ENCODE measurements at regions not wholly inside any gene's neighbourhood (a gene's known extent, or its start where the extent isn't known, plus 50 kb on each side); places are given as distances from the start of the nearest gene placed in this dataset.

DNA sequence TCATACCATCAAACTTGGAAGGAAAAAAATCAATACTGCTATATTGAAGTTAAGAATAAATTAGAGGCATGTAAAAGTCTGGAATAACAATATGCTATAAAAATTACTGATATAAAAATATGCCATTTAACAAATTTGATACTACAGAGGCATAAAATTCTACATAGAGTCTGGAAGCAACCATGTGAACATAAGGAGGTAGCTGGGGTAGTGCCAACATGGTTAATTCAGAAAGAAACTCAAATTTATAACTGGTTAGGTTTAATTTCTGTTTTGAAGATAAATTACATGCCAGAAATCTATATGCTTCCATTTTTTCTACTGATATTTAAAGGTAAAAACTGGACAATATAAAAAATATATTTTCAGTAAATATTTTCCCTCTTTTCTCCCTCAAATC, 103.1 kb upstream of the NR4A3 start:
- TF ChIP-seq EZH2phosphoT487 (IDR thresholded peaks at IDR 0.05; ENCODE audit: borderline replicate concordance, low read length) (no peak), EZH2 (IDR thresholded peaks at IDR 0.05; ENCODE audit: low read length, unreplicated experiment) (no peak)
- TF ChIP-seq, protein P1, sequence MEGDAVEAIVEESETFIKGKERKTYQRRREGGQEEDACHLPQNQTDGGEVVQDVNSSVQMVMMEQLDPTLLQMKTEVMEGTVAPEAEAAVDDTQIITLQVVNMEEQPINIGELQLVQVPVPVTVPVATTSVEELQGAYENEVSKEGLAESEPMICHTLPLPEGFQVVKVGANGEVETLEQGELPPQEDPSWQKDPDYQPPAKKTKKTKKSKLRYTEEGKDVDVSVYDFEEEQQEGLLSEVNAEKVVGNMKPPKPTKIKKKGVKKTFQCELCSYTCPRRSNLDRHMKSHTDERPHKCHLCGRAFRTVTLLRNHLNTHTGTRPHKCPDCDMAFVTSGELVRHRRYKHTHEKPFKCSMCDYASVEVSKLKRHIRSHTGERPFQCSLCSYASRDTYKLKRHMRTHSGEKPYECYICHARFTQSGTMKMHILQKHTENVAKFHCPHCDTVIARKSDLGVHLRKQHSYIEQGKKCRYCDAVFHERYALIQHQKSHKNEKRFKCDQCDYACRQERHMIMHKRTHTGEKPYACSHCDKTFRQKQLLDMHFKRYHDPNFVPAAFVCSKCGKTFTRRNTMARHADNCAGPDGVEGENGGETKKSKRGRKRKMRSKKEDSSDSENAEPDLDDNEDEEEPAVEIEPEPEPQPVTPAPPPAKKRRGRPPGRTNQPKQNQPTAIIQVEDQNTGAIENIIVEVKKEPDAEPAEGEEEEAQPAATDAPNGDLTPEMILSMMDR (conservative IDR thresholded peaks at IDR 0.05; ENCODE audit: low read depth, low read length) = no peak

Data from PC-3 (cell line).